SK-N-SH treated with all-trans-retinoic acid at 6 μM for 48 hours (cell line): ENCODE measurements at regions not wholly inside any gene's neighbourhood (a gene's known extent, or its start where the extent isn't known, plus 50 kb on each side); places are given as distances from the start of the nearest gene placed in this dataset.
A peak's percentile ranks its signal among the peaks of the same experiment; 100 is the strongest.

ENCODE experiments used
- ATAC-seq: fragments of 200-7000 bp; cut with Tn5 transposase; 3 replicates; pipeline ENCODE4 v1.9.1; 2020; ENCODE audit warnings: mild to moderate bottlenecking, moderate library complexity
- BACH2 ChIP-seq: fragments of 250-450 bp; sonication (Bioruptor Pico); IDR thresholded peaks from 2 replicates; pipeline ENCODE4 v1.9.0; 2021; ENCODE audit warnings: mild to moderate bottlenecking, borderline replicate concordance
- CSDC2 ChIP-seq: fragments of 250-450 bp; sonication (Bioruptor Pico); IDR thresholded peaks from 2 replicates; pipeline ENCODE4 v1.5.0; 2020; ENCODE audit warnings: mild to moderate bottlenecking, moderate library complexity
- ESRRG ChIP-seq: fragments of 250-450 bp; sonication (Bioruptor Pico); IDR thresholded peaks from 2 replicates; pipeline ENCODE4 v1.6.1; 2021; ENCODE audit warnings: mild to moderate bottlenecking
- GLIS3 ChIP-seq: fragments of 250-450 bp; sonication (Bioruptor Pico); IDR thresholded peaks from 2 replicates; pipeline ENCODE4 v1.5.0; 2020; ENCODE audit warnings: mild to moderate bottlenecking, moderate library complexity
- ISL1 ChIP-seq: fragments of 250-450 bp; sonication (Bioruptor Pico); IDR thresholded peaks from 2 replicates; pipeline ENCODE4 v2.1.2; 2022; ENCODE audit warnings: mild to moderate bottlenecking, moderate library complexity
- OSR1 ChIP-seq: fragments of 250-450 bp; sonication (Bioruptor Pico); IDR thresholded peaks from 2 replicates; pipeline ENCODE4 v1.8.0; 2022; ENCODE audit warnings: moderate library complexity, mild to moderate bottlenecking, inconsistent platforms
- PPARA ChIP-seq: fragments of 250-450 bp; sonication (Bioruptor Pico); IDR thresholded peaks from 2 replicates; pipeline ENCODE4 v1.5.0; 2020; ENCODE audit warnings: mild to moderate bottlenecking, borderline replicate concordance
- RARB ChIP-seq: fragments of 250-450 bp; sonication (Bioruptor Pico); IDR thresholded peaks from 2 replicates; pipeline ENCODE4 v1.8.0; 2021; ENCODE audit warnings: mild to moderate bottlenecking, moderate library complexity
- SNAI2 ChIP-seq: fragments of 250-450 bp; sonication (Bioruptor Pico); IDR thresholded peaks from 2 replicates; pipeline ENCODE4 v1.5.0; 2020; ENCODE audit warnings: mild to moderate bottlenecking, moderate library complexity
- TCF4 ChIP-seq: fragments of 250-450 bp; sonication (Bioruptor Pico); IDR thresholded peaks from 2 replicates; pipeline ENCODE4 v1.8.0; 2021; ENCODE audit warnings: mild to moderate bottlenecking, moderate library complexity, borderline replicate concordance
- TOX ChIP-seq: fragments of 250-450 bp; sonication (Bioruptor Pico); IDR thresholded peaks from 2 replicates; pipeline ENCODE4 v1.8.0; 2021; ENCODE audit warnings: mild to moderate bottlenecking, moderate library complexity, borderline replicate concordance
- ZC3H10 ChIP-seq: fragments of 250-450 bp; sonication (Bioruptor Pico); IDR thresholded peaks from 2 replicates; pipeline ENCODE4 v1.5.1; 2021; ENCODE audit warnings: mild to moderate bottlenecking, moderate library complexity
- ZFP3 ChIP-seq: fragments of 250-450 bp; sonication (Bioruptor Pico); IDR thresholded peaks from 2 replicates; pipeline ENCODE4 v1.5.0; 2020; ENCODE audit warnings: mild to moderate bottlenecking, moderate library complexity
- ZFP30 ChIP-seq: fragments of 450-650 bp; formaldehyde crosslinking; IDR thresholded peaks from 2 replicates; pipeline ENCODE4 v1.5.0; 2022; ENCODE audit warnings: mild to moderate bottlenecking, moderate library complexity
- ZNF565 ChIP-seq: fragments of 450-650 bp; formaldehyde crosslinking; conservative IDR thresholded peaks from 2 replicates; pipeline ENCODE4 v1.5.0; 2020; ENCODE audit warnings: low read depth, mild to moderate bottlenecking, moderate library complexity
- ZNF70 ChIP-seq: fragments of 450-650 bp; formaldehyde crosslinking; IDR thresholded peaks from 2 replicates; pipeline ENCODE4 v1.5.0; 2020; ENCODE audit warnings: mild to moderate bottlenecking, moderate library complexity
- ZNF8 ChIP-seq: fragments of 450-650 bp; formaldehyde crosslinking; IDR thresholded peaks from 2 replicates; pipeline ENCODE4 v1.5.0; 2020; ENCODE audit warnings: mild to moderate bottlenecking, moderate library complexity
- TF ChIP-seq, protein P1 (sequence below): fragments of 250-450 bp; sonication (Bioruptor Pico); IDR thresholded peaks from 2 replicates; pipeline ENCODE4 v1.8.0; 2020; ENCODE audit warnings: mild to moderate bottlenecking, moderate library complexity, borderline replicate concordance
- TF ChIP-seq, protein P2 (sequence below): fragments of 250-450 bp; sonication (Bioruptor Pico); IDR thresholded peaks from 2 replicates; pipeline ENCODE4 v1.8.0; 2021; ENCODE audit warnings: low read depth, mild to moderate bottlenecking, moderate library complexity, borderline replicate concordance
- TF ChIP-seq, protein P3 (sequence below): fragments of 250-450 bp; sonication (Bioruptor Pico); IDR thresholded peaks from 2 replicates; pipeline ENCODE4 v1.5.0; 2020; ENCODE audit warnings: mild to moderate bottlenecking, moderate library complexity
- TF ChIP-seq, protein P4 (sequence below): fragments of 250-450 bp; sonication (Bioruptor Pico); IDR thresholded peaks from 2 replicates; pipeline ENCODE4 v1.5.1; 2020; ENCODE audit warnings: low read depth, mild to moderate bottlenecking, moderate library complexity
- TF ChIP-seq, protein P5 (sequence below): fragments of 250-450 bp; sonication (Bioruptor Pico); IDR thresholded peaks from 2 replicates; pipeline ENCODE4 v1.5.1; 2021; ENCODE audit warnings: mild to moderate bottlenecking, moderate library complexity

DNA sequence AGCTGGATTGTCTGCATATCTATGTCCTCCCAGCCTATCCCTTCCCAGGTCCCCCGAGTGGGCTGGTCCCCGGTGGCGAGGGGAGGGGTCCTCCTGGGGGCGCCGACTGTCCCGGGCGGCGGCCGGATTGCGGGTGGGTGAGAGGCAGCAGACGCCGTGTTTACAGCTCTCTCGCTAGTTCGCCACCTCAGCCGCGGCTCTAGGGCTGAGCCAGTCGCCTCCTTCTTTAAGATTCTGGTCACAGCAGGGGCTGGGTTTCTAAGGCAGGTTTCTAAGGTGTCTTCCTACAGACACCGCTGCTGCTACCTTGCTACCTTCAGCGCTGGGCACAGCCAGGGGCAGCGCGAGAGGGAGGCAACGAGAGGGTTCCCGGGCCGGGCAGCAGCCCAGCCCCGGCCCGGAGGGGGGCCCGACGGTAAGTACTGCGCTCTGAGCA is 57.2 kb downstream of the FRMPD3 start:
- ATAC-seq: peak; percentile 18; the same call in 1 of the 3 replicates
- no peak for TF ChIP-seq GLIS3
- no peak for TF ChIP-seq ISL1 (CRISPR knock-in tag)
- TF ChIP-seq, protein P1, sequence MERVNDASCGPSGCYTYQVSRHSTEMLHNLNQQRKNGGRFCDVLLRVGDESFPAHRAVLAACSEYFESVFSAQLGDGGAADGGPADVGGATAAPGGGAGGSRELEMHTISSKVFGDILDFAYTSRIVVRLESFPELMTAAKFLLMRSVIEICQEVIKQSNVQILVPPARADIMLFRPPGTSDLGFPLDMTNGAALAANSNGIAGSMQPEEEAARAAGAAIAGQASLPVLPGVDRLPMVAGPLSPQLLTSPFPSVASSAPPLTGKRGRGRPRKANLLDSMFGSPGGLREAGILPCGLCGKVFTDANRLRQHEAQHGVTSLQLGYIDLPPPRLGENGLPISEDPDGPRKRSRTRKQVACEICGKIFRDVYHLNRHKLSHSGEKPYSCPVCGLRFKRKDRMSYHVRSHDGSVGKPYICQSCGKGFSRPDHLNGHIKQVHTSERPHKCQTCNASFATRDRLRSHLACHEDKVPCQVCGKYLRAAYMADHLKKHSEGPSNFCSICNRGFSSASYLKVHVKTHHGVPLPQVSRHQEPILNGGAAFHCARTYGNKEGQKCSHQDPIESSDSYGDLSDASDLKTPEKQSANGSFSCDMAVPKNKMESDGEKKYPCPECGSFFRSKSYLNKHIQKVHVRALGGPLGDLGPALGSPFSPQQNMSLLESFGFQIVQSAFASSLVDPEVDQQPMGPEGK (CRISPR knock-in tag): no peak
- TF ChIP-seq ZNF70 (CRISPR knock-in tag): no peak
- no peak for TF ChIP-seq ZNF8 (CRISPR knock-in tag)
- TF ChIP-seq OSR1 (CRISPR knock-in tag): no peak
- TF ChIP-seq TCF4 (CRISPR knock-in tag): no peak
- TF ChIP-seq, protein P2, sequence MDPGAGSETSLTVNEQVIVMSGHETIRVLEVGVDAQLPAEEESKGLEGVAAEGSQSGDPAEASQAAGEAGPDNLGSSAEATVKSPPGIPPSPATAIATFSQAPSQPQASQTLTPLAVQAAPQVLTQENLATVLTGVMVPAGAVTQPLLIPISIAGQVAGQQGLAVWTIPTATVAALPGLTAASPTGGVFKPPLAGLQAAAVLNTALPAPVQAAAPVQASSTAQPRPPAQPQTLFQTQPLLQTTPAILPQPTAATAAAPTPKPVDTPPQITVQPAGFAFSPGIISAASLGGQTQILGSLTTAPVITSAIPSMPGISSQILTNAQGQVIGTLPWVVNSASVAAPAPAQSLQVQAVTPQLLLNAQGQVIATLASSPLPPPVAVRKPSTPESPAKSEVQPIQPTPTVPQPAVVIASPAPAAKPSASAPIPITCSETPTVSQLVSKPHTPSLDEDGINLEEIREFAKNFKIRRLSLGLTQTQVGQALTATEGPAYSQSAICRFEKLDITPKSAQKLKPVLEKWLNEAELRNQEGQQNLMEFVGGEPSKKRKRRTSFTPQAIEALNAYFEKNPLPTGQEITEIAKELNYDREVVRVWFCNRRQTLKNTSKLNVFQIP (CRISPR knock-in tag): no peak
- TF ChIP-seq, protein P3, sequence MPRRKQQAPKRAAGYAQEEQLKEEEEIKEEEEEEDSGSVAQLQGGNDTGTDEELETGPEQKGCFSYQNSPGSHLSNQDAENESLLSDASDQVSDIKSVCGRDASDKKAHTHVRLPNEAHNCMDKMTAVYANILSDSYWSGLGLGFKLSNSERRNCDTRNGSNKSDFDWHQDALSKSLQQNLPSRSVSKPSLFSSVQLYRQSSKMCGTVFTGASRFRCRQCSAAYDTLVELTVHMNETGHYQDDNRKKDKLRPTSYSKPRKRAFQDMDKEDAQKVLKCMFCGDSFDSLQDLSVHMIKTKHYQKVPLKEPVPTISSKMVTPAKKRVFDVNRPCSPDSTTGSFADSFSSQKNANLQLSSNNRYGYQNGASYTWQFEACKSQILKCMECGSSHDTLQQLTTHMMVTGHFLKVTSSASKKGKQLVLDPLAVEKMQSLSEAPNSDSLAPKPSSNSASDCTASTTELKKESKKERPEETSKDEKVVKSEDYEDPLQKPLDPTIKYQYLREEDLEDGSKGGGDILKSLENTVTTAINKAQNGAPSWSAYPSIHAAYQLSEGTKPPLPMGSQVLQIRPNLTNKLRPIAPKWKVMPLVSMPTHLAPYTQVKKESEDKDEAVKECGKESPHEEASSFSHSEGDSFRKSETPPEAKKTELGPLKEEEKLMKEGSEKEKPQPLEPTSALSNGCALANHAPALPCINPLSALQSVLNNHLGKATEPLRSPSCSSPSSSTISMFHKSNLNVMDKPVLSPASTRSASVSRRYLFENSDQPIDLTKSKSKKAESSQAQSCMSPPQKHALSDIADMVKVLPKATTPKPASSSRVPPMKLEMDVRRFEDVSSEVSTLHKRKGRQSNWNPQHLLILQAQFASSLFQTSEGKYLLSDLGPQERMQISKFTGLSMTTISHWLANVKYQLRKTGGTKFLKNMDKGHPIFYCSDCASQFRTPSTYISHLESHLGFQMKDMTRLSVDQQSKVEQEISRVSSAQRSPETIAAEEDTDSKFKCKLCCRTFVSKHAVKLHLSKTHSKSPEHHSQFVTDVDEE: no peak
- no peak for TF ChIP-seq PPARA (CRISPR knock-in tag)
- no peak for TF ChIP-seq CSDC2 (CRISPR knock-in tag)
- TF ChIP-seq, protein P4, sequence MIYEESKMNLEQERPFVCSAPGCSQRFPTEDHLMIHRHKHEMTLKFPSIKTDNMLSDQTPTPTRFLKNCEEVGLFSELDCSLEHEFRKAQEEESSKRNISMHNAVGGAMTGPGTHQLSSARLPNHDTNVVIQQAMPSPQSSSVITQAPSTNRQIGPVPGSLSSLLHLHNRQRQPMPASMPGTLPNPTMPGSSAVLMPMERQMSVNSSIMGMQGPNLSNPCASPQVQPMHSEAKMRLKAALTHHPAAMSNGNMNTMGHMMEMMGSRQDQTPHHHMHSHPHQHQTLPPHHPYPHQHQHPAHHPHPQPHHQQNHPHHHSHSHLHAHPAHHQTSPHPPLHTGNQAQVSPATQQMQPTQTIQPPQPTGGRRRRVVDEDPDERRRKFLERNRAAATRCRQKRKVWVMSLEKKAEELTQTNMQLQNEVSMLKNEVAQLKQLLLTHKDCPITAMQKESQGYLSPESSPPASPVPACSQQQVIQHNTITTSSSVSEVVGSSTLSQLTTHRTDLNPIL (CRISPR knock-in tag): no peak
- TF ChIP-seq TOX (CRISPR knock-in tag): no peak
- TF ChIP-seq ESRRG (CRISPR knock-in tag): no peak
- TF ChIP-seq, protein P5, sequence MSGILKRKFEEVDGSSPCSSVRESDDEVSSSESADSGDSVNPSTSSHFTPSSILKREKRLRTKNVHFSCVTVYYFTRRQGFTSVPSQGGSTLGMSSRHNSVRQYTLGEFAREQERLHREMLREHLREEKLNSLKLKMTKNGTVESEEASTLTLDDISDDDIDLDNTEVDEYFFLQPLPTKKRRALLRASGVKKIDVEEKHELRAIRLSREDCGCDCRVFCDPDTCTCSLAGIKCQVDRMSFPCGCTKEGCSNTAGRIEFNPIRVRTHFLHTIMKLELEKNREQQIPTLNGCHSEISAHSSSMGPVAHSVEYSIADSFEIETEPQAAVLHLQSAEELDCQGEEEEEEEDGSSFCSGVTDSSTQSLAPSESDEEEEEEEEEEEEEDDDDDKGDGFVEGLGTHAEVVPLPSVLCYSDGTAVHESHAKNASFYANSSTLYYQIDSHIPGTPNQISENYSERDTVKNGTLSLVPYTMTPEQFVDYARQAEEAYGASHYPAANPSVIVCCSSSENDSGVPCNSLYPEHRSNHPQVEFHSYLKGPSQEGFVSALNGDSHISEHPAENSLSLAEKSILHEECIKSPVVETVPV (CRISPR knock-in tag): no peak
- no peak for TF ChIP-seq SNAI2 (CRISPR knock-in tag)

DNA sequence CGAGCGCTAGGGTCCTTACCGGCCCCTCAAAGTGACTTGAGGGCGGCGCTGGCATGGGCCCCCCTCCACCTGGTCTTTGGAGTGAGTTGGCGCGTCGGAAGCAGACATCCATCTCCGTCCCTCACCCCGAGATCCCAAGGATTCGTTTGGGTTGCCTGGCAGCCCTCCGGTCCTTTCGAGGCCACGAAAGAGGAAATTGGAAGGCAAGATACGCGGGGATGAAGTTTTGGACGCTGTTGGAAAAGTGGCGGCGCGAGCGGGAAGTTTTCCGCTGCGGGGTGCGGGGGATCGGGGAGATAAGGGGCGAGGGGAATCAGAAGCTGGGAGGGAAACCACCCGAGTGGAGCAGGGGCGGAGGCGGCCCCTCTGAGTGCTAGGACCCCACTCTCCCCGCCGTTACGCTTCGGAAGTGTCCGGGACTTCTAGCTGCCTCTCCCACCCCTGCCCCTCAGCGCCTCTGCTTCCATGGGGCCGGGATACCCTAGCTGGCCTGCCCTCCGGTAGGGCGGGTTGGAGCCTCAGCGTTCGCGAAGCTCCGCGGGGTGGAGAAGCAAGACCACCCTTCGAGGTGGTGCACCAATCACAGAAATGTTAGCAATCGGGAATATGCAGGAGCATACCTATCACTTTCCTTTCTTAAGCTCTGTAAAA is 57.8 kb downstream of the FRMPD3 start:
- ATAC-seq: no peak; the same call in 2 of the 3 replicates
- no peak for TF ChIP-seq ZFP30 (CRISPR knock-in tag)
- no peak for TF ChIP-seq ZNF70 (CRISPR knock-in tag)
- no peak for TF ChIP-seq BACH2 (CRISPR knock-in tag)
- TF ChIP-seq CSDC2 (CRISPR knock-in tag): no peak
- TF ChIP-seq, protein P3: no peak
- TF ChIP-seq PPARA (CRISPR knock-in tag): no peak
- TF ChIP-seq, protein P5 (CRISPR knock-in tag): no peak
- TF ChIP-seq SNAI2 (CRISPR knock-in tag): no peak
- TF ChIP-seq RARB: no peak
- no peak for TF ChIP-seq TCF4 (CRISPR knock-in tag)
- no peak for TF ChIP-seq OSR1 (CRISPR knock-in tag)
- no peak for TF ChIP-seq TOX (CRISPR knock-in tag)
- no peak for TF ChIP-seq ZFP3
- no peak for TF ChIP-seq ESRRG (CRISPR knock-in tag)
- TF ChIP-seq ISL1 (CRISPR knock-in tag): no peak
- TF ChIP-seq, protein P1 (CRISPR knock-in tag): no peak
- no peak for TF ChIP-seq ZNF565 (CRISPR knock-in tag)
- no peak for TF ChIP-seq ZNF8 (CRISPR knock-in tag)
- TF ChIP-seq ZC3H10 (CRISPR knock-in tag): no peak
